ENCODE measurements at regions not wholly inside any gene's neighbourhood (a gene's known extent, or its start where the extent isn't known, plus 50 kb on each side); places are given as distances from the start of the nearest gene placed in this dataset.

DNA sequence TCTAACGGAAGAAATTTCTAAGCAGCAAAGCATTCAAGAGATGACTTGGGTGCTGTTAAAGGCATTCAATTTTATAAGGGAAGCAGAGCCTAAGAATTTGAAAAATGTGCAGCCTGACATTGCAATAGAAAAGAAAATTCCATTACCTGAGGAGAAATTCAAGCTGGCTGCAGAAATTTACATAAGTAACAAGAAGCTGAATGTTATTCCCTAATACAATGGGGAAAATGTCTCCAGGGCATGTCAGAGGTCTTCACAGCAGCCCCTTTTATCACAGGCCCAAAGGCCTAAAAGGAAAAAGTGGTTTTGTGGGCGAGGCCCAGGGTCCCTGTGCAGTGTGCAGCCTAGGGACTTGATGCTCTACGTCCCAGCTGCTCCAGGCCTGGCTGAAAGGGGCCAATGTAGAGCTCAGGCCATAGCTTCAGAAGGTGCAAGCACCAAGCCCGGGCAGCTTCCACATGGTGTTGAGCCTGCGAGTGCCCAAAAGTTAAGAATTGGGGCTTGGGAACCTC is 306.7 kb downstream of the RDH14 start:
- Histone ChIP-seq H3K27me3 (ENCODE audit: control insufficient read depth, insufficient read depth, low read length) (no peaks in the 10 kb centered on the region), H3K4me1 (no peaks in the 10 kb centered on the region), H3K79me2 (no peaks in the 10 kb centered on the region), H3K36me3 (ENCODE audit: control insufficient read depth, insufficient read depth, low read length) (no peaks in the 10 kb centered on the region), H3K9me3 (ENCODE audit: control insufficient read depth, low read length) (no peaks in the 10 kb centered on the region), H3K9ac (no peak overlapping the region), H3K4me3 (ENCODE audit: low read depth, low read length) (no peak overlapping the region), H2AFZ (no peak overlapping the region), H3K4me2 (ENCODE audit: low read length) (no peak overlapping the region), H3K27ac (no peak overlapping the region)
- TF ChIP-seq, protein P1, sequence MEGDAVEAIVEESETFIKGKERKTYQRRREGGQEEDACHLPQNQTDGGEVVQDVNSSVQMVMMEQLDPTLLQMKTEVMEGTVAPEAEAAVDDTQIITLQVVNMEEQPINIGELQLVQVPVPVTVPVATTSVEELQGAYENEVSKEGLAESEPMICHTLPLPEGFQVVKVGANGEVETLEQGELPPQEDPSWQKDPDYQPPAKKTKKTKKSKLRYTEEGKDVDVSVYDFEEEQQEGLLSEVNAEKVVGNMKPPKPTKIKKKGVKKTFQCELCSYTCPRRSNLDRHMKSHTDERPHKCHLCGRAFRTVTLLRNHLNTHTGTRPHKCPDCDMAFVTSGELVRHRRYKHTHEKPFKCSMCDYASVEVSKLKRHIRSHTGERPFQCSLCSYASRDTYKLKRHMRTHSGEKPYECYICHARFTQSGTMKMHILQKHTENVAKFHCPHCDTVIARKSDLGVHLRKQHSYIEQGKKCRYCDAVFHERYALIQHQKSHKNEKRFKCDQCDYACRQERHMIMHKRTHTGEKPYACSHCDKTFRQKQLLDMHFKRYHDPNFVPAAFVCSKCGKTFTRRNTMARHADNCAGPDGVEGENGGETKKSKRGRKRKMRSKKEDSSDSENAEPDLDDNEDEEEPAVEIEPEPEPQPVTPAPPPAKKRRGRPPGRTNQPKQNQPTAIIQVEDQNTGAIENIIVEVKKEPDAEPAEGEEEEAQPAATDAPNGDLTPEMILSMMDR (IDR thresholded peaks at IDR 0.05) = no peak

DNA sequence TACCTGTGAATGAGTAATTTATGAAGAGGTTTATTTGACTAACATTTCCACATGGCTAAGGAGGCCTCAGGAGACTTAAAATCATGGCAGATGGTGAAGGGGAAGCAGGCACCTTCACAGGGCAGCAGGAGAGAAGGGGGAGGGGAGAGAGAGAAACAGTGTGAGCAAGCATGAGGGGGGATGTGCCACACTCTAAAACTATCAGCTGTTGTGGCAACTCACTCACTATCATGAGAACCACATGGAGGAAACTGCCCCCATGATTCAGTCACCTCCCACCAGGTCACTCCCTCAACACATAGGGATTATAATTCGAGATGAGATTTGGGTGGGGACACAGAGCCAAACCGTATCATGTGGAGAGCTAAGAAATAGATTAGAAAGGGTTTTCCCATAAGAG is 309.0 kb downstream of the RDH14 start:
- H3K9ac ChIP-seq = no peak overlapping the region
- no peak overlapping the region for H2AFZ ChIP-seq
- no peaks in the 10 kb centered on the region for H3K4me1 ChIP-seq
- H3K36me3 ChIP-seq (ENCODE audit: control insufficient read depth, insufficient read depth, low read length) = no peaks in the 10 kb centered on the region
- H3K79me2 ChIP-seq = no peaks in the 10 kb centered on the region
- H3K9me3 ChIP-seq (ENCODE audit: control insufficient read depth, low read length) = no peaks in the 10 kb centered on the region
- TF ChIP-seq, protein P1 (IDR thresholded peaks at IDR 0.05) = no peak
- H3K27me3 ChIP-seq (ENCODE audit: control insufficient read depth, insufficient read depth, low read length) = no peaks in the 10 kb centered on the region
- no peak overlapping the region for H3K4me3 ChIP-seq (ENCODE audit: low read depth, low read length)
- H3K27ac ChIP-seq = no peak overlapping the region
- H3K4me2 ChIP-seq (ENCODE audit: low read length) = no peak overlapping the region

DNA sequence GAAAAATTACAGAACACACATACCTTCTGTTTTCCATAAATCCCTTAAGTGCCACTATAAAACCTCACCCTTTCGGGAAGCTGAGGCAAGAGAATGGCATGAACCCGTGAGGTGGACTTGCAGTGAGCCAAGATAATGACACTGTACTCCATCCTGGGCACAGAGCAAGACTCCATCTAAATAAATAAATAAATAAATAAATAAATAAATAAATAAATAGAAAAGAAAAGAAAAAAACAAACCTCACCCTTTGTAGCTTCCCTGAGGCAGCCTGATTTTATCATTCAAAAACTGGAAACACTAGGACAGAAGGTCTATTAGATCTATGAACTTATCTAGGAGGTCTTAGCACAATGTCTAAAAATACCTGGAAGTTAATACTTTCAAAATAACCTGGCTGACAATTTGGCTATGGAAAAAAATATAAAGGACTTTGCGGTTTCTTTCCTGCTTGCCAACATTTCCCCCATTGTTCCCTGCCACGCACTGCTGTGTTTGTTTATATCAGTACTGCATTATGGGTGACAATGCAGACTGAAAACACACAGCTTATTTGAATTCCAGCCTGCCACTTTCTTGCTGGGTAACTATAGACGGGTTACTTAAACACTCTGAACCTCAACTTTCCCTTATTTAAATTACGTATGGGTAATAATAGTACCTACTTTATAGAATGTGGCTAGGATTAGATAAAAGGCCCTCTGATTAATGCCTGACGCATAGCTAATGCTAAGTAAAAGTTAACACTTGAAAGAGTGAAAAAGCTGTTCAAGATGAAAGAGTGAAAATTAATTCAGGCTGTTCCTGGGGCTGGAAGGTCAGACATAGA is 313.0 kb downstream of the RDH14 start:
- TF ChIP-seq, protein P1 (IDR thresholded peaks at IDR 0.05) = no peak
- no peaks in the 10 kb centered on the region for H3K9me3 ChIP-seq (ENCODE audit: control insufficient read depth, low read length)
- no peaks in the 10 kb centered on the region for H3K79me2 ChIP-seq
- no peaks in the 10 kb centered on the region for H3K4me1 ChIP-seq
- no peaks in the 10 kb centered on the region for H3K27me3 ChIP-seq (ENCODE audit: control insufficient read depth, insufficient read depth, low read length)
- H3K4me2 ChIP-seq (ENCODE audit: low read length) = no peak overlapping the region
- no peak overlapping the region for H3K9ac ChIP-seq
- H3K4me3 ChIP-seq (ENCODE audit: low read depth, low read length) = no peak overlapping the region
- H3K36me3 ChIP-seq (ENCODE audit: control insufficient read depth, insufficient read depth, low read length) = no peaks in the 10 kb centered on the region
- H3K27ac ChIP-seq = no peak overlapping the region
- H2AFZ ChIP-seq = no peak overlapping the region

DNA sequence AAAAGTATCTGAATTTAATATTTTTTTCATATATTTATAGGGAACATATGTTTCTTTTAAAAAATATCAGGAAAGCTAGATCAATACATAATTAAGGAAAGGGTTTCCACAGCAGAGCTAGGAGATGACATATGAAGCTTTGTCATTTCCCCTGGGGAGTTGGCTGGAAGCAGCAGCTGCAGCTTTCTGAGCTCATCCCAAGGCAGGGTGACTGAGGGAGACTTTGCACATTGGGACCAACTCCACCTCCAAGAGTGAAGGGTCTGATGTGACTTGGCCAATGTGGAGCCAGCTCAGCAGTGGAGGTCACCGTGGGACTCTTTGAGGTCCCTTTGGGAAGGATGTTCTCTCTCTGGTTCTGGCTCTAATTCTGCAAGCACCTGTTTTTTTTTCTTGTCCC is 315.1 kb downstream of the RDH14 start:
- Histone ChIP-seq H3K4me1 (no peaks in the 10 kb centered on the region), H3K27me3 (ENCODE audit: control insufficient read depth, insufficient read depth, low read length) (no peaks in the 10 kb centered on the region), H3K36me3 (ENCODE audit: control insufficient read depth, insufficient read depth, low read length) (no peaks in the 10 kb centered on the region), H3K9me3 (ENCODE audit: control insufficient read depth, low read length) (no peaks in the 10 kb centered on the region), H3K4me3 (ENCODE audit: low read depth, low read length) (no peak overlapping the region), H2AFZ (no peak overlapping the region), H3K79me2 (no peaks in the 10 kb centered on the region), H3K4me2 (ENCODE audit: low read length) (no peak overlapping the region), H3K27ac (no peak overlapping the region), H3K9ac (no peak overlapping the region)
- TF ChIP-seq, protein P1 (IDR thresholded peaks at IDR 0.05) = no peak

DNA sequence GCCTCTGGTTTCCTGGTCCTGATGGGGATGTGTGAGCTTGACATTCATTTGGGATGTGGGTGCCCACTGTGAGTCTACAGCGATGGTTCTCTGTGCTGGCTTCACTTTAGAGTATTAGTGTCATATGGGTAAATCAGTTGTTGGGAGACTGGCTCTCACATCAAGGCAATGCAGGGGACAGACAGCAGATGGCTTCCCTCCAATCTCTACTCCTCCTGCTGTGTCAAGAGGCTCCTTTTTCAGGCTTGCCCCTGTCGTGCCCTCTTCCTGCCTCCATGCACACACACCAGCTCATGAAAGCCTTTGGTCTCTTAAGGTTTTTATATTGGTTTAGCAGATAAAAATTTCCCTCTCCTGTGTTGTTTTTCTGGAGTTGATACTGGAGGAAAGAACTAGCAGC is 315.6 kb downstream of the RDH14 start:
- no peaks in the 10 kb centered on the region for H3K9me3 ChIP-seq (ENCODE audit: control insufficient read depth, low read length)
- no peaks in the 10 kb centered on the region for H3K27me3 ChIP-seq (ENCODE audit: control insufficient read depth, insufficient read depth, low read length)
- H2AFZ ChIP-seq = no peak overlapping the region
- H3K4me2 ChIP-seq (ENCODE audit: low read length) = no peak overlapping the region
- no peaks in the 10 kb centered on the region for H3K36me3 ChIP-seq (ENCODE audit: control insufficient read depth, insufficient read depth, low read length)
- no peak overlapping the region for H3K9ac ChIP-seq
- no peaks in the 10 kb centered on the region for H3K4me1 ChIP-seq
- H3K79me2 ChIP-seq = no peaks in the 10 kb centered on the region
- no peak overlapping the region for H3K4me3 ChIP-seq (ENCODE audit: low read depth, low read length)
- TF ChIP-seq, protein P1 (IDR thresholded peaks at IDR 0.05) = no peak
- H3K27ac ChIP-seq = no peak overlapping the region

Data from parathyroid adenoma (tissue), 2 donors.